NCI-H1417 (cell line): ENCODE measurements at regions not wholly inside any gene's neighbourhood (a gene's known extent, or its start where the extent isn't known, plus 50 kb on each side); places are given as distances from the start of the nearest gene placed in this dataset.
A peak's percentile ranks its signal among the peaks of the same experiment; 100 is the strongest.

Experiments used
- DNase-seq, 3 experiments: peaks; one replicate each; lab custom pipeline; 2025; lab: John Stamatoyannopoulos, UW

DNA sequence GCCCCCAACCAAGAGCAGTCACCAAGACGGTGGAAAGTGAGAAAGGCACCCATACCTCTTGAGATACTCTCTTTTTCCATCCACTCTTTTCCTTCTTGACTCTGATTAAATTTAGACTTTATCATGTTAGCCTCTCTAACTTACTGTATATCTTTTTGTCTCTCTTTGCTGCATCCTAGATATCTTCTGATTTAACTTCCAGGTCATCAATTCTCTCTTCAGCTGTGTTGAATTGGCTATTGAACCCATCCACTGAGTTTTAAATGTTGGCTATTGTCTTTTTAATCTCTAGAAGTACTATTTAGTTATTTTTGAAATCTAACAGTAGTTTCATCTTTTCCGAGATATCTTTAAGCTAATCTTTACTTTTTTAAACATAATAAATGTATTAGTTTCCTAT is 78.3 kb upstream of the MBOAT2 start:
- DNase-seq: no peak

DNA sequence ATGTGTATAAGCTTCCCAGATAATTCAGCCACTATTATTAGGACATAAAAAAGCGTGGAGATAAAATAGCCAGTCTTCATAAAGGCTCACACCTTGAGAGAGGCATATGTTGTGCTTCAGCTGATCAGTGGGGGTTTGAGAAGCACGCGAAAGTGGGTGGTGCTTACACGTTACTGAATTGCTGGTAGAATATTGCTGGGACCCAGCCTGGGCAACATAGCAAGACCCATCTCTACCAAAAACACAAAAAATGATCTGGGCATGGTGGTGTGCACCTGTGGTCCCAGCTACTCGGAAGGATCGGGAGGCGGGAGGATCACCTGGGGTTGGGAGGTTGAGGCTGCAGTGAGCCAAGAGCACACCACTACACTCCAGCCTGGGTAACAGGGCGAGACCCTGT is 74.9 kb upstream of the MBOAT2 start:
- DNase-seq: no peak

DNA sequence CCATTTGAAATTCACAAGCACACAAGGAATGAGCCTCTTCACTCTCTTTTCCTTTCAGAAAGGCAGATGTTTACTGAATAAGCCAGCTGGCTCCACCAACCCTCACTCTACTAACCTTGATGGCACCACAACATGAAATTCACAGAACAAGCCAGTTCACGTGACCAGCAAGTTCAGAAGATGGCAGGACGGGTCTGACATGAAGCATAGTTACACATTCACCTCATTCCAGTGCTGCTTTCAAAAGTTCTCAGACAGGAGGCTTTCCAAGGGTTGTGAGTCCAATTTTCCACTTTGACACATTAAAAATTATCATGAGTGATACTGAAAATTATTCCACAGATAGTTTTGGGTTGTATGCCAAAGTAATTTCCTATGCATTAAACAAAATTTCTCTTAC is 74.2 kb upstream of the MBOAT2 start:
- DNase-seq: no peak

DNA sequence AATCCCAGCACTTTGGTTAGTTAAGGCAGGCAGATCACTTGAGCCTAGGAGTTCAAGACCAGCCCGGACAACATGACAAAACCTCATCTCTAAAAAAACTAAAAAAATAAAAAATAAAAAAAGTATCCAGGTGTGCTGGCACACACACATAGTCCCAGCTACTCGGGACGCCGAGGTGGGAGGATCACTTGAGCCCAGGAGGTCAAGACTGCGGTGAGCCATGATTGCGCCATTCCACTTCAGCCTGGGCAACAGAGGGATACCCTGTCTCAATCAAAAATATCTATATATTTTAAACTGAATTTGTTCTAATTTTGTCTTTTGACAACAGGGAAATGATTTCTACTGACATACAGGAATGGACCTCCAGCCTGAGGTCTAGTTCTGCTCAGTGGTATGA is 73.3 kb upstream of the MBOAT2 start:
- no peak for DNase-seq

DNA sequence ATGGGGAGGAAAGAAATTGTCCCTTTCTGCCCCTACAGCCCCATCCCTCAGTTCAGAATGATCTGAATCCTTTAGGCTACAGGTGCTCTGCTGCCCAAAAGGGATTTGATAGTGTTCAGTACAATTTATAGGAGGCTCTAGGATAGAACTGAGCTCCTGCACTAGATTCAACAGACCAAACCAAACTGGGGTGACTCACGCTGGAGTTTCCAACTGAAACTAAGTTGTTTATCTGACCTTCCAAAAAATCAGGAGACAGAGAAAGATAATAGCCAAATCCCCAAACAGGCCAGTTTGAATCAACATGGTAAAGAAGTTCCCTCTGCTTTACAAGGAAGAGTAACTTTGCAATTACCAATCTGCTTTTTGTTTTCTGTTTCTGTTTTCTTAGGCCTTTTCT is 72.7 kb upstream of the MBOAT2 start:
- no peak for DNase-seq

DNA sequence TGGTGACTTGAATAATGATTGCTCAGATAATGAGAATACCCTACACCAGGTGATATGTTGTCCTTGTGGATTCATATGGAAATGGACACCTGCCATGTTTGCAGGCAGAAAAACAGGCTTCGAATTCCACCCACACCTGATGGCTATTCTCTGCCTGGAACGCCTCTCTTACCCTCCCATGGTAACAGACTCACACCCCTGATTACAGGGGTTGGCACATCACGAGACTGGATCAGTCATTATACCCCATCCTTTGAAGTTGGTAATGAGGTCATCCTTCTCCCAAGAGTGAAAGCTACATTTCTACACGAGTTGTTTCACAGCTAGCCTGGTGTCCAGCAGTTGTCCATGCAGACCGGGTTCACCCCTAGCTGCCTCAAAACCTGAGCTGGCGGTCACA is 71.4 kb upstream of the MBOAT2 start:
- peak in 2 of 3 experiments; percentile 19 to 61 for DNase-seq

DNA sequence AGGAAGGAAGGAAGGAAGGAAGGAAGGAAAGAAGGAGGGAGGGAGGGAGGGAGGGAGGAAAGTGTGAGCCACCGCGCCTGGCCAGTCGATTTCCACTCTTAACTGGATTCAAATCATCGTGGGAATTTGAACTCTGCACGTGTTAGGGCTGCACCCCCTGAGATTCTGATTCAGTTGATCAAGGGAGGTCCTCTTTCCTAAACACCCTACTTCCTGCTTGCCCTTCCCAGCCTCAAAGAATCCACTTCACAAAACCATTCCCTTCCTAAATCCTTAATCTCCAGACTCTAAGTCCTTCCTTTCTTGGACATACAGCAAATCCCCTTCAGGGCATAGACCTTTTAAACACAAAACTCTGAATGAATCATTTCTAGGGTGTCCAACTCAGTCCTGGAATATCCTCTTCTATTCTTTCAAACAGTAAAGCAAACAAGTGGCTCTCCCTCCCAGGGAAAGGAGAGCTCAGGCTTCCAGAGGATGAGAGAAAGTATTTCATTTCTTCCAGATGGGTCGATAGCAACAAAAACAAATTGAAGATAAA is 68.2 kb upstream of the MBOAT2 start:
- no peak for DNase-seq

DNA sequence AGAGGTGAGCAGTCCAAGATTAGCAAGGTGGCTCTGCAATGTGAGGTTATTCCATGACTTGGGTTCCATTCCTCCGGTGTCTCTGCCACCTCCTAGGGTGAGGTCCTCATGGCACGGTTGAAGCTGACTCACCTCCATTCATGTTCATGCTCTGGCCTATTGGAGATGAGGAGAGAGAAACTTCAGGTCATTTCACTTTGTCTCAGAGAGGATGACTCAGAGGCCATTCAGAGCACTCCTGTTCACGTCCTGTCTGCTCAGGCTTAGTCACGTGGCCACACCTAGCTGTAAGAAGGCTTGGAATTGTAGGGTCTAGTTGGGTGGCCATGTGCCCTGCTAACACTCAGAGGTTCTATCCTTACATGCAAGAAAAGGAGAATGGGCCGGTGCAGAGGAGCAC is 67.5 kb upstream of the MBOAT2 start:
- no peak for DNase-seq

DNA sequence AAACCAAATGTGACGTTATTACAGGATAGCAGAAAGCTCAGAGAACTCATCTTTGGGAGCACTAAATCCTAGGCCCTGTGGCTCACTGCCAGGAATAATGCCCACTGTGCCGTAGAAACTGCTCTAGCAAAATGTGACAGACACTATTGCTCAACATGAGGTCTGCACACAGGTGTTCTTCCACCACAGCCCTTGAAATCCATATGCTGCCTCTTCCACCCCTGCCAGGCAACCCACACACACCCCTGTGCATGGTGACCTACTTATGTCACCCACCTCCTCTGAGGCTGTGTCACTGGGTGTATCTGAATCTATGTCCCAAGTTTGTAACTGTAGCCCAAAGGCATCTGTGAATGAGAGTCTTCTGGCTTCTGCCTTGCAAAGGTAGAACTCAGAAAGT is 66.1 kb upstream of the MBOAT2 start:
- DNase-seq: no peak

DNA sequence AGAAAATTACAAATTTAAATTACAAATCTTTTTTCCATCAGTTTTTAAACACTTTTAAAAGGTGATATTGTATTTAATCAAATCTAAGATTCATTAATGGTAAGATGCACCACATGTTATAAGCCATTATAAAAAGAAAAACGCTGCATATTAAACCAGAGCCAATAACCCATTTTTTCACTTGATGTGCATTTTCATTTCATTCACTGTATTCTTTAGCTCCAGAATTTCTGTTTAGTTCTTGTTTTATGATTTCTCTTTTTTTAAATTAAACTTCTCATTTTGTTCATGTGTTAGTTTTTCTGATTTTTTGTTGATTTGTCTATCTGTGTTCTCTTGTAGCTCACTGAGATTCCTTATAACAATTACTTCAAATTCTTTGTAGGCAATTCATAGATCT is 62.4 kb upstream of the MBOAT2 start:
- no peak for DNase-seq

DNA sequence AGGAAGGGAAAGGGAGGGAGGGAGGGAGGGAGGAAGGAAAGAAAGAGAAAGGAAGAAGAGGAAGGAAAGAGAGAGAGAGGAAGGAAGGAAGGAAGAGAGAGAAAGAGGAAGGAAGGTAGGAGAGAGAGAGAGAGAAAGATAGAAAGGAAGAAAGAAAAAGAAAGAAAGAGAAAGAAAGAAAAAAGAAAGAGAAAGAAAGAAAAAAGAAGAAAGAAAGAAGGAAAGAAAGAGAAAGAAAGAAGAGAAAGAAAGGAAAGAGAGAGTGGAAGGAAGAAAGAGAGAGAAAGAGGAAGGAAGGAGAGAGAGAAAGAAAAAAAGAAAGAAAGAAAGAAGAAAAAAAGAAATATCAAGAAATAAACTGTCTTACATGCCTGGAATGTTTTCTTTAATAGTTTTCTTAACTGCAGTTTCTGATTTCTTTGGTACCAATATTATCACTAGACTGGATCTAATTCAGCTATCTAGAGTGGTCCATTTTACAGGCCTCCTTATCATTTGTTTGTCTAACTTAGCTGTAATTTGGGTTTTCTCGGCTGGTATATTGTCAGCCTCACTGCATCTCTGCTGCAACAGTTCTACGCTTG is 59.6 kb upstream of the MBOAT2 start:
- DNase-seq: no peak

DNA sequence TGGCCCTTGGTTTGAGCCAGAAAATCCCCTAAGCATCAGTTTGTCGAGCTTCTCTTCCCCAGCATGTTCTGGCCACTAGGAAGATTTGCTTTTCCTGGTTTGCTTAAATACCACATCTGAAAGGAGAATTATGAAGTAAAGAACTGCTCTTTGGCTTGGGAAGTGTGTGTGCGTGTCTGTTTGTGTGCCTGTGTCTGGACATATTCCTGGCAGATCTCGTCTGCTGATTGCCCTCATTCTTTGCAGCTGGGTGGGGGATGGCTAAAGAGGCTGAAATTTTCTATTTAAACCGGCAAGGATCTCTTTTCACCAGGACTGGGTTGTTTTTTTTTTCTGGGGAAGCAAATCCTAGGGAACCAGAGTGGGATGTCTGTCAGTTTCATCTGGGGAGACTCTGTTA is 57.3 kb upstream of the MBOAT2 start:
- DNase-seq: no peak

DNA sequence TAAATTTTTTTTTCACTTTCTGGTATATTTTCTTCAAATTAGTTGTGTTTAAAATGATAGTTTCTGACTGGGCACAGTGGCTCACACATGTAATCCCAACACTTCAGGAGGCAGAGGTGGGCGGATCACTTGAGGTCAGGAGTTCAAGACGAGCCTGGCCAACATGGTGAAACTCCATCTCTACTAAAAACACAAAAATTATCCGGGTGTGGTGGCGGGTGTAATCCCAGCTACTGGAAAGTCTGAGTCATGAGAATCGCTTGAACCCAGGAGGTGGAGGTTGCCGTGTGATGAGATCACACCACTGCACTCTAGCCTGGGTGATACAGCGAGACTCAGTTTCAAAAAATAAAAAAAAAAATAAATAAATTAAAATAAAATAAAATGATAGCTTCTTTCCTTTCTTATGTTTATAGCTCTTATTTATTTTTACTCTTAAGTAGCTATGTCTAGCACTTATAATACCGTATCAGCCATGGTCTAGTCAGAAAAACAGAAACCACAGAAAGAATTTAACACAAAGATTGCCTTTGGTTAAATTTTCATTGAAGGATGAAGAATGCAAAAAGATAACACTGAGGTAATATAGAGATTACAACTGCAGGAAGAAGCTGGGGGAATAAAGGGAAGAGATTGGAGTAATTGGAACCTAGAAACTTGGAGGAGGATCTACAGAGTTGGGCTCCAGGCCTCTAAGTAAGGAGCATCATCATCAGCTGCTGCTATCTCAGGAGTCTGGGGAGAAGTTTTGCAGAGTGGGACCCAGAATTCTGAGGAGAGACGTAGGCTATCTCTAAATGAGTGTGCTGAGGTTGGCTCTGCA is 54.7 kb upstream of the MBOAT2 start:
- DNase-seq: no peak

DNA sequence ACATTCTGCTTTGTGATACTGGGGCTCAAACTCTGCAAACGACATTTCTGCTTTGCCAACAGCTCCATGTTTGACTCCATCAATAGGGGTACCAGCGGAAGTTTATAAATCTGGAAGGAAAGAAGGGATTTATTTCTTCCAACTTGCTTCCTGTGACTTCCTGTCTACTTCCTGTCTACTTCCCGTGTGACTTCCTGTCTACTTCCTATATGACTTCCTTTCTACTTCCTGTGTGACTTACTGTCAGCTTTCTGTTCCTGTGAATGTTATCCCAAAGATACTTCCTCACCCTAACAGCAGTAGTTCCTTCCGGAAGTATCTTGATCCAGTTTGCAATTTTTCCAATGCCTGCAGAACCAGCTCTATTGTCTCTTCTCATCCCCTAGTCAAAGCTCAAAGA is 52.0 kb upstream of the MBOAT2 start:
- DNase-seq: no peak

DNA sequence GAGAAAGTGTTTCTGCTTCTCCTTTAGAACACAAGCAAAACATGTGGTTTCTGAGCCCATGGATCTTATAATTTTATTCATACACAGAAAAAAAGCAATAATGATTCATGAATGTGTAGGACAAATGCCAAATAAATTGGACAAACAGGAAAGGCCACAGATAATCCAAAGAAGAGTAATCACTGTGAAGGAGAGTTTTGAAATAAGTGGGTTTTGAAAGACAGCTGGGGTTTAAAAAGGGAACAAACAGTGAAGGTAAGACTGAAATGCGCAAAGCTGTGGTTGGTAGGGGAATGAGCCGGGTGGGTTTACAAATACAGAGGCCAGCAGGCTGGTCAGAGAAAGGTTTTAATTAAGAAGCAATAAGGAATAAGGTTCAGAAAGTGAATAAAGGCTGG is 50.0 kb upstream of the MBOAT2 start:
- no peak for DNase-seq
